Sciatic nerve (tissue), 2 donors: ENCODE measurements at regions not wholly inside any gene's neighbourhood (a gene's known extent, or its start where the extent isn't known, plus 50 kb on each side); places are given as distances from the start of the nearest gene placed in this dataset.
"Not testable (repeated sequence)": the region's sequence is repeated elsewhere in the genome, so short reads cannot be mapped to it uniquely, and the experiment has no call there.

ENCODE experiments used
- ATAC-seq: fragments of 200-7000 bp; cut with Tn5 transposase; one replicate; pipeline ENCODE4 v1.9.1; 2020; ENCODE audit warnings: mild to moderate bottlenecking, moderate library complexity
- DNase-seq: peaks from one replicate; pipeline ENCODE4 v3.0.0-alpha.2; 2020; ENCODE audit warnings: low spot score
- intact Hi-C: fragments of 100-400 bp; cut with DNase I; formaldehyde crosslinking; loops from one replicate; pipeline ENCODE4 v1.14.2; 2022
- donor health status: DM: no; HTN: no; CAD: no.
- donor health status: DM: no; HTN: no; CAD: no.

DNA sequence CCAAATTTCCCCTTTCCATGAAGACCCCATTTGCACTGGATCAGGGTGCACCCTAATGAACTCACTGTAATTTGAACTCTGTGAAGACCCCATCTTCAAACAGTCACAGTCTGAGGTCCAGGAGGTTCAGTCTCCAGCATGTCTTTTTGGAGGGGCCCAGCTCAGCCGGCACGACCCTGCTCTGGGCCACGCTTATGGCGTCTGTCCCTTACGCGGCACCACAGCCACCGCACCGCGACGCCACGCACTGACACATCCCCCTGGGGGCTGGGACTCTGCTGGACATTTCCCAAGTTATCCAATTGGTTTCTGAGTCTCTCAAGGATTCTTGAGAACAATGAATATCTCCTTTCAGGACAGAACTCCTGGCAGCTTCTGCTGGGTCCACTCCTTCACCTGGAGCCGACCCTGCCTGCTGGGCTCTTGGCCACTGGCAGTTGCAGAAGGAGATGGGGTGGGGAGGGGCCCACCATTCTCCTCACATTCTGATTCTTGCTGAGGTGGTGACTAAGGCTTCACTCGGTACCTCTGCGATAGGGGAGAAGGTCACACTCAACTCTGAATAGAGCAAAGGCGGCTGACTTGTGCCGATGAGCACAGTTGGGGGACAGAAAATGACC is 124.0 kb downstream of the RTP5 start:
- ATAC-seq (no peak), DNase-seq (peak; percentile 37)
- intact Hi-C loops = no loop called here

DNA sequence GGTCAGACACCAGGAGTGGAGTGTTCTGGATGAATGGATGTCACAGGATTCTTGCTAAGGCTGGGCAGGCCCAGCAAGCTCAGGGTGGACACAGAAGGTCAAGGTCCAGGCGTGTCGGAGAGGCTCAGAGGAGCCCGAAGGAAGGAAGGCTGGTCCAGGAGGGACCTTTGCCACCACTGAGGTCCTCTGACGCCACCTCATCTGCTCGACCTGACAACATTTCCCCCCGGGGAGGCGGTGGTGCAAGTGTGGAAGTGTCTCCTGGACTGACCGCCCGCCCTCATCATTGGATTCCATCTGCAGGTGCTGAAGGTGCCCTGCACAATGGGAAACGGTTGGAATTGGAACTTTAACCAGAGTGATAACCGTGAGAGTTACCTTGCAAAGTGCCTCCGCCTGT is 124.6 kb downstream of the RTP5 start:
- ATAC-seq = no peak
- DNase-seq = peak; percentile 41
- intact Hi-C loops = no loop called here

DNA sequence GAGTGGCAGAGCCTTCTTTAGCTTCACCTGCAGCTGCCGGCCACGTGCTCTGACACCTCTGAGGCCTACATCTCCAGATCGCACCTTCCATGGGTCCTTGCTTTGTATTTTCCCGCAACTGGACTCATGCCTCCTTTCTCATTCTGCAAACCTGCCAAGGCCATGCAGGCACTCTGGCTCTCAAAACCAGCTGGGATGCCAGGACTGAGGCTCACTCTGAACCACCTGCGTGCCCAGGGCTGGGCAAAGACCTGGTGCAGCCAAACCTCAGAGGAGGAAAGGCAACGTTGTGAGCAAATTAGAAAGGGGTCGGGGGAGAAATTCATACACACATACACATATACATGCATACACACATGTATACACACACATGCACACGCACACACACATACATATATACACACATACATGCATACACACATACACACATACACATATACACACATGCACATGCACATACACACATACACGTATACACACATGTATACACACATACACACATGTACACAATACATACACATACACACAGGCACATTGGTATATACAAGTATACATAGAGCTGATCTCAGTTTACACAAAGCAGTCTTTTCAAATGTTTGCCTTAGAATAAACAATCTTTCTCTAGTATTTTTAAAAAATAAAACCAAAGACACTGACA is 125.2 kb downstream of the RTP5 start:
- DNase-seq (peak; percentile 22), ATAC-seq (no peak)
- intact Hi-C loops = no loop called here

DNA sequence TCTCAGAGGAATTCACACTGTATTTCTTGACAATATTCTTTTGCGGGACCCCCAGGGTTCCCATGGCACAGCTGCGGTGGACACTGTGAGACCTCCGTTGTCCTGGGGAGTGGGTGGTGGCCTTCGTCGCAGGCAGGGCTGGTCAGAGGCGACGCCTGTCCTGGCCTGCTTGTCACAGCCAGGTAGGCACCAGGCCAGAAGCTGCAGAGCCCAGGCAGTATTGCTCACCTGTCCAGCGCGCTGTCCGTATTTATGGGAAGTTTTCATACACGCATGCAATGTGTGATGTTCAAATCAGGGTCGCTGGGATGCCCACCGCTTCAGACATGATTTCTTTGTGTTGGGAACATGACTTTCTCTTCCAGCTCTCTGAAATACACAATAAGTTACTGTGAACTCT is 126.6 kb downstream of the RTP5 start:
- ATAC-seq (no peak), DNase-seq (peak; percentile 43)
- intact Hi-C loops = no loop called here

DNA sequence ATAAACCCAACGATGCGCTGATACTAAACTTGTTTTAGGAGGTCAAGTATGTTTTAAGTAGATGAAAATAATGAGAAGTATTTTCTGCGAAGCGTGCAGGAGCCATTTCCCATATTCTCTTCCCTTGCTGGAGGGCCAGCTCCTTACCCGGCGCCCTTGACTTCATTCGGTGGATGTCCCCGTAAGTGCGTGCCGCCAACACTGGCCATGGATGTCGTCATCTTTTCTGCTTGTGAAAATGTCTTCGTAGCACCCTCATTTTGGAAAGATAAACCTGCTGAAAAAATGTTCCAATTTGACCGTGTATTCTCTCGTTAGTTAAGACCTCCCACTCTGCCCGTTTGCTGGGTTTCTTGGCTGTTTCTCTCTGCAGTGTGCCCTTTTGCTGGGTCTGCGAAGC is 127.5 kb downstream of the RTP5 start:
- ATAC-seq (no peak), DNase-seq (peak; percentile 38)
- intact Hi-C loops = no loop called here

DNA sequence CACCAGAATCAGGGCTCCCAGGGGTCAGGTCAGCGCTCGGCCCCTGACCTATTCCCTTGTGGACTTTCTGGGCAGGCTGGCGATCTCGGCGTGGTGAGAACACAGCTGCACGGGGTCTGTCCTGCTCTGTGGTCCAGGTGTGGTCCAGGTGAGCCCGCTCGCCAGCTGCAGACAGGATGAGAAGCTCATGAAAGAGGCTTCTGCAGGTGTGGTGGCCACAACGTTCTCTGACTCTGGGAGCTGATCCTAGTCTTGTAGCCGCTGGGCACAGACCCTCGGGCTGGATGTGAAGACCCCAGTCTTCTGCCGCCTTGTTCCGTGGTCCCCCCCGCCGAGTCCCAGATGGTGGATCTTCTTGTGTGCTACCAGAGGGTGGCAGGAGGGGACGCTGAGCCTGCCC is 129.7 kb downstream of the RTP5 start:
- ATAC-seq (no peak), DNase-seq (peak; percentile 51)
- intact Hi-C loops = no loop called here

DNA sequence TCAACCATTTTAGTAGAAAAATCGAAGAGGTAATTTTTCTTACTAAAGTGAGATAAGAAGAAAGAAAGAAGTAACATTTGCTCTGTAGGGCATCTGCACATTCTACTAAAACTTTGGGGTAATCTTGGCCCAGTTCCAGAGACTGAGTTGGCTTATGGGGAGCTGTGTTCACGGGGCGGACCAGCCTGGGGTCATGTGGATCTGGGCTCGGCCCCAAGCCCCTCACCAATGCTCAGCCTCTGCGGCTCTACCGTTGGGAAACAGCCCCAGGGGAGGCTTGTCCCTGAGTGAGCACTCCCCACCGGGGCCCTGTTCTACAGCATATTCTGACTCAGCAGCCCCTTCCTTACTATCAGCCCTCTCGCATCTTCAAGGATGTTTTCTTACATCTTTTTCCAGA is 132.3 kb downstream of the RTP5 start:
- DNase-seq (peak; percentile 50), ATAC-seq (no peak)
- intact Hi-C loops = no loop called here

DNA sequence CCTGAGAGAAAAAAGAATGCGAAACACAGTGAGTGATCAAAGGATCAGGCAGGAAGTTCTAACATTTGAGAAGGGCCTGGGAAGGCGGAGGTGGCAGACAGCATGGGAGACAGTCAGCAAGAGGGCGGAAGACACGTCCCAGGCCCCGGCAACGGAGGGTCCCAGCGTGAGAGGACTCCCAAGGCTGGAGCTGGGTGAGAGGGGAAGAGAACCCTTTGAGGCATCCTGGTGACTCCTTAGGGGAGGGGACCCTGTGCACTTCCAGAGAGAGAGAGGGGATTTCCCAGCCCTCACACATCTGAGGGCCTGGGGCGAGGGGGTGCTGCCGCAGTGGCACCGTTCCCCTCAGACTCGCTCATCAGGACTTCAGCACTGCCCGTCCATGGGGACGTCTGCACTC is 133.4 kb downstream of the RTP5 start:
- ATAC-seq (no peak), DNase-seq (no peak)
- intact Hi-C loops = no loop called here

DNA sequence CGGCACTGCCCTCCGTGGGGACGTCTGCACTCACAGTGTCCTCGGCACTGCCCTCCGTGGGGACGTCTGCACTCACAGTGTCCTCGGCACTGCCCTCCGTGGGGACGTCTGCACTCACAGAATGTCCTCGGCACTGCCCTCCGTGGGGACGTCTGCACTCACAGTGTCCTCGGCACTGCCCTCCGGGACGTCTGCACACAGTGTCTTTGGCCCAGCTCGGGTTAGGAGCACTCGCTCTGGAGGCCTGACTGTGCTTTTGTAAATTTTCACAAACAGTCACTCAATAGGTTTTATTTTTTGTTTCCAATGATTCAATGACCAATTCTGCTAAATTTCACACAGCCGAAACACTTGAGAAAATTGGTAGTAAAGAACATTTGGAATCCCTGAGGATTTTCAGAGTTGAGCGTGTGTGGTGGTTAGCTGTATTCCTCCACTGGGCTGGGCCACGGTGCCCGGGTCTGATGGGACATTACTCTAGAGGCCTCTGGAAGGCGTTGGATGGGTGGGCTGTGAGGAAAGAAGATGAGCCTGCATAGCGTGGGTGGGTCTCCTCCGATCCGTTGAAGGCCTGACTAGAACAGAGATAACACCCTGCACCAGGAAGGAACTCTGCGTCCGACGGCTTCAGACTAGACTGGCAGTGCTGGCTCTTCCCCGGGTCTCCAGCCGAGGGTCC is 134.8 kb downstream of the RTP5 start:
- DNase-seq = peak; percentile 50
- no peak for ATAC-seq
- intact Hi-C loops = no loop called here

DNA sequence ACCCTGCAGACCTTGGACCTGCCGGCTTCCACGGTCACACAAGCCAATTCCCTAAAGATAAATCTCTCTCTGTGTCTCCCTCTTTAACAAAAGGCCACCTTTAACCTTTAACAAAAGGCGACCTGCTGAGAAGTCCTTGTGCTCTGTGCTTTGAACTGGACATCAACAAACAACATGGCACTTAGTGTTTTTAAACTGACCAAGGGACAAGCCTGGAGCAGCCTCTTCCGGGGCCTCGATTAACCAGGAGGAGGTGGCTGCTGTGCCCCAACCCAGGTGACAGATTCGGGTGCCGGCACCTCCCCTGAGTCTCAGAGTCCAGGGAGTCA is 135.3 kb downstream of the RTP5 start:
- DNase-seq (peak; percentile 42), ATAC-seq (no peak)
- intact Hi-C loops = no loop called here

DNA sequence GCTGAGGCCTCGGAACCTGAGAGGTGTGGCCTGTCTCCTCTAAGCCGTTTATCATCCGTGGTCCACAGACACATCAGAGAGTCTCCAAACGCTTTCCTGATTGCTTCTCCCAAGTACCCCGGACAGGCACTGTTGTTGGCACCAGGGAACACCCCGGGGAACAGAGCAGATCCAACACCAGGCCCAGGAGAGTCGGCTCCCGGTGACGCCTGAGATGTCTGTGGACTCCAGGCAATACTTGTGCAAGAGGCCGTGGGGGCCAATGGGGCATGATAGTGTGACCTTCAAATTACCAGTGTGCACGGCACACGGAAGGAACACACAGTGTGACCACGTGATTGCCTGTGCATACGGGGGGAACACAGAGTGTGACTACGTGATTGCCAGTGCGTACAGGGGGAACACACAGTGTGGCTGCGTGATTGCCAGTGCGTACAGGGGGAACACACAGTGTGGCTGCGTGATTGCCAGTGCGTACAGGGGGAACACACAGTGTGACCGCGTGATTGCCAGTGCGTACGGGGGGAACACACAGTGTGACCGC is 136.6 kb downstream of the RTP5 start:
- DNase-seq = peak; percentile 28
- ATAC-seq, intact Hi-C loops: not testable (repeated sequence)

DNA sequence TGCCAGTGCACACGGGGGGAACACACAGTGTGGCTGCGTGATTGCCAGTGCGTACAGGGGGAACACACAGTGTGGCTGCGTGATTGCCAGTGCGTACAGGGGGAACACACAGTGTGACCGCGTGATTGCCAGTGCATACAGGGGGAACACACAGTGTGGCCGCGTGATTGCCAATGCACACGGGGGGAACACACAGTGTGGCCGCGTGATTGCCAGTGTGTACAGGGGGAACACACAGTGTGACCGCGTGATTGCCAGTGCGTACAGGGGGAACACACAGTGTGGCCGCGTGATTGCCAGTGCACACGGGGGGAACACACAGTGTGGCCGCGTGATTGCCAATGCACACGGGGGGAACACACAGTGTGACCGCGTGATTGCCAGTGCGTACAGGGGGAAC is 139.4 kb downstream of the RTP5 start:
- intact Hi-C loops, DNase-seq, ATAC-seq: not testable (repeated sequence)

DNA sequence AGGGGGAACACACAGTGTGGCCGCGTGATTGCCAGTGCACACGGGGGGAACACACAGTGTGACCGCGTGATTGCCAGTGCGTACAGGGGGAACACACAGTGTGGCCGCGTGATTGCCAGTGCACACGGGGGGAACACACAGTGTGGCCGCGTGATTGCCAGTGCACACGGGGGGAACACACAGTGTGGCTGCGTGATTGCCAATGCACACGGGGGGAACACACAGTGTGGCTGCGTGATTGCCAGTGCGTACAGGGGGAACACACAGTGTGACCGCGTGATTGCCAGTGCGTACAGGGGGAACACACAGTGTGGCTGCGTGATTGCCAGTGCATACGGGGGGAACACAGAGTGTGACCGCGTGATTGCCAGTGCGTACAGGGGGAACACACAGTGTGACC is 140.3 kb downstream of the RTP5 start:
- intact Hi-C loops, DNase-seq, ATAC-seq: not testable (repeated sequence)

DNA sequence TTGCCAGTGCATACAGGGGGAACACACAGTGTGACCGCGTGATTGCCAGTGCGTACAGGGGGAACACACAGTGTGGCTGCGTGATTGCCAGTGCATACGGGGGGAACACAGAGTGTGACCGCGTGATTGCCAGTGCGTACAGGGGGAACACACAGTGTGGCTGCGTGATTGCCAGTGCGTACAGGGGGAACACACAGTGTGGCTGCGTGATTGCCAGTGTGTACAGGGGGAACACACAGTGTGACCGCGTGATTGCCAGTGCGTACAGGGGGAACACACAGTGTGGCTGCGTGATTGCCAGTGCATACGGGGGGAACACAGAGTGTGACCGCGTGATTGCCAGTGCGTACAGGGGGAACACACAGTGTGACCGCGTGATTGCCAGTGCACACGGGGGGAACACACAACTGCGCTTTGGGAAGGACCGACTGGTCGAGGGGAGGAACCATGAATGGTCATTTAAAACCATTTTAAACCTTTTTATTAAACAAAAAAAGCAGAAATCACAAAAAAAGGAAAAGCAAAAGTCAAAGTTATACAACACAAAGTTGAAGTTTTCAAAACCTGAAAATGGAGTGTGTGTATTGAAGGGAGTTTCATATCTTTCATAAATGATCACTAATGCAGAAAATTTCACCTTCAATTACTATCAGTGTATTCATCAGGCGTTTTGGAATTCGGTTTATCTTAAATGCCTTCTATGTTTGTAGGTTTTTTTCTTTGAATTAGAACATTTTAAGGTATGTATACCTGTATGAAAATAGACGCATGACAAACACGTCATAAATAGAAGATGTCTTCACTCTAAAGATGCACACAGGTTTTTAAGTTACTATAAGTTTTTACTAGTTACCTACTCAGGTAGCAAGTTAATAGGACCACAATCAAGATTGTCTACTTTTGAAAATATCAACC is 141.0 kb downstream of the RTP5 start:
- DNase-seq, intact Hi-C loops, ATAC-seq: not testable (repeated sequence)

DNA sequence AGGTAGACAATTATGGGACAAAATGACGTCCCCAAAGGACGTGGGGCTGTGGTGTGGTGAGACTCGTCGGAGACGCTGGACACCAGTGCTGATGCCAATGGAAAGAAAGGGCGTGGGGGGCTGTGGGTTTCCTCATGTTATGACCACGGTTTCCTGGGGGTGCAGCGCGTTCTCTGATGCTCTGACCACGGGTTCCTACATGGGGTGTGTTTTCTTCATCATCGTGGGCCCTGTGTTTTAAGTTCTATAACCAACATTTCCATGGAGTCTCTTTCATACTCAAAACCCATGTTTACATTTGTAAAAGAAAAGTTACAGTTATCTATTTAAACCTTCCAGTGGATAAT is 141.6 kb downstream of the RTP5 start:
- ATAC-seq (no peak), DNase-seq (peak; percentile 31)
- intact Hi-C loops = no loop called here

DNA sequence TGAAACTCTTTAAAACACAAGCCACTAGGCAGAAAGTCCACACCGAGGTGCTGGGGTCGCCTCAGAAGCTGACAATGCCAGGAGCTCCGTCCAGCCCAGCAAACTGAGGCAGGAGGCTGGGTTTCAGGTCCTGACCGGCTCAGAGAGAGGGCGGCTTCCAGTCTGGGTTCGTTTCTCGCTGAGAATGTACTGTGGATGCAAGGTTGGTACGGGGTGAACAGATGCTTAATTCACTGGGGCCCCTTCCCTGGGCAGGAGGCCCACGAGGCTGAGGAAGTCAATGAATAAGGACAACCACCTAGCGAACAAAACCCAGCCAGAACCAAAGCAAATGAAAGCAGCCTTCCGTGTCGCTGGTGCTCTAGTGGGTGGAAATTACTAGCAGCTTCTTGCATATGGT is 142.0 kb downstream of the RTP5 start:
- ATAC-seq (no peak), DNase-seq (peak; percentile 50)

DNA sequence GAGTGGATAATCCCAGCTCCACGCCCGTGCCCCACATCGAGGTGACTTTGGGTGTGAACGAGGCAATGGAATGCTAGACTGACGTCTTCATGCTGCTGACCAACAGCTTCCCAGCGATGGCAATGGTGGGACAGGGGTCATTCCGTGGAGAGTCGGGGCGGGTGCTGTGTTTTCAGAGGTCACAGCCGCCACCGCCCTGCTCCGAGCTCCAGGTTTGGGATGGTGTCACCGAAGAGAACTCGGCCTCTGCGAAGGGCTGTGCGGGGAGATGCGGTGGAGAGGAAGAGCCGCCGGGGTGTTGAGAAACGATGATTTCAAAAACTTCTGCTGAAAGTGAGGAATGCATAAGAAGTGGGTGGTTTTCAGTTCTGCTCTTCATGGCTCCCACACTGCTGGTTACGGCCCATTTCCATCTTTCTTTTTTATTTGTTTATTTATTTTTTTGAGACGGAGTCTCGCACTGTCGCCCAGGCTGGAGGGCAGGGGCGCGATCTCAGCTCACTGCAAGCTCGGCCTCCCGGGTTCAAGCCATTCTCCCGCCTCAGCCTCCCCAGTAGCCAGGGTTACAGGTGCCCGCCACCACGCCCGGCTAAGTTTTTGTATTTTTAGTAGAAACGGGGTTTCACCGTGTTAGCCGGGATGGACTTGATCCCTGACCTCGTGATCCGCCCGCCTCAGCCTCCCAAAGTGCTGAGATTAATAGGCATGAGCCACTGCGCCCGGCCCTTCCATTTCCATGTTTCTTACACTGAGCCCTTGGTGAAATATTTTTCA is 142.6 kb downstream of the RTP5 start:
- intact Hi-C loops = no loop called here
- ATAC-seq = no peak
- peak; percentile 56 for DNase-seq

More for the DNA sequence above, 142.0 kb downstream of the RTP5 start:
- intact Hi-C loops = no loop called here

DNA sequence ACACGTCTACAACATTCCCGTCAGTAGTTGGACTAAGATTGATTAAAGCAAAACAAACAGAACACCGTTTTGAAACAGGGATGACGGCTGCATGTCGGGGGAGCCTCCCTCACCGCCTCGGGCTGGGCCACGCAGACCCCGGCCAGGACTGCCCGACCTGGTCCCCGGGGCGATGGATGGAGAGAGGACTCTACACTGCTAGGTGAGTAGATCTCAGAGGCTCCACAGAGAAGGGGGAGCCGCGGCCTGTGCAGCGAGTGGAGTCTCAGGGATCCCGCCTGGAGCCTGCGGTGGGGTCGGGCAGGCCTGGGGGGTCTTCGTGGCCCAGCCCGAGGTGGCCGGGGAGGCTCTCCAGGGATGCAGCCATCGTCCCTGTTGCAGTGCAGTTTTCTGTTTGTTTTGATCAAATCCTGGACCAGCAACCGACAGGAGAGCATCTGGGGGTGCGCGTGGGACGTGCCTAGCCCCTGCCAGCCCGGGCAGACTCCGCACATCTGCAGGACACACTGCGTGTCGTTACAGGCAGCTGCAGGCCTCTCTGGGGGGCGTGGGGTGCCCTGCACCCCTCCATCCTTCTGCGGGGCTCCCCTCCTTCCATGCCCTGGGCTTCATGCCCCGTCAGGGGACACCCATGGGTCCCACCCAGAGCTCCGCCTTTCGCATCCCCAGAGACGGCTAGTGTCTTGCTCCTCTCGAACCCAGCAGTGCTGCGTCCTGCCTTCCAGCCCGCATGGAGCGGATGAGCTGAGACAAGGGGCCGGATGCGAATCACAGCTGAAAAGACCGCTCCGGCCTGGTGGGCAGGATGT is 143.6 kb downstream of the RTP5 start:
- peak; percentile 60 for DNase-seq
- peak; percentile 23 for ATAC-seq
- intact Hi-C loops = no loop called here
